Activated CD8-positive, alpha-beta memory T cell treated with anti-CD3 and anti-CD28 coated beads for 36 hours (primary cell): ENCODE measurements at regions not wholly inside any gene's neighbourhood (a gene's known extent, or its start where the extent isn't known, plus 50 kb on each side); places are given as distances from the start of the nearest gene placed in this dataset.

Experiments used
- CTCF ChIA-PET: fragments of 350-600 bp; sonication (Branson Sonifier 250); formaldehyde crosslinking; loops from one replicate; lab custom pipeline; 2021; ENCODE audit warnings: antibody characterized with exemption; lab: Charles Lee
- POLR2A ChIA-PET: fragments of 350-600 bp; sonication (Branson Sonifier 250); formaldehyde crosslinking; loops from one replicate; lab custom pipeline; 2021; ENCODE audit warnings: antibody characterized with exemption; lab: Charles Lee

DNA sequence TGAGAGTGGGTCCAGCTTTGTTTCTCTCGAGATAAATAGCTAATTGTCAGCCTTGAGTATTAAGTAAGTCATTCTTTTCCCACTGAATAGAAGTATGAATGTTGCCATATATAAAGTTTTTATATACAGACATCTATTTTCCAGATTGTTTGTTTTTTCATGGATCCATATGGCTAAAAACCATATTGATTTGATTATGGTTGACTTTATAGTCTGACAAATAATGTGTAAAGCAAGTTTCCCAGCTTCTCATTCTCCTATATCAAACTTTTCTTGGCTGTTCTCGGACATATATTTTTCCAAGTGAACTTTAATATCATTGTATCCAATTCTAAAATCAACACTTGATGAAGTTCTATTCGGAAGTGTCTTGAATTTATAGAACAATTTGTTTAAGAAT lies 352.4 kb upstream of the MEOX2 start:
- CTCF ChIA-PET, result no interaction called here
- POLR2A ChIA-PET, result no interaction called here

- POLR2A ChIA-PET, result no interaction called here
- CTCF ChIA-PET, result no interaction called here
These were observed 348.9 kb upstream of the MEOX2 start for GRCh38 chr7:16035392-16035791.

DNA sequence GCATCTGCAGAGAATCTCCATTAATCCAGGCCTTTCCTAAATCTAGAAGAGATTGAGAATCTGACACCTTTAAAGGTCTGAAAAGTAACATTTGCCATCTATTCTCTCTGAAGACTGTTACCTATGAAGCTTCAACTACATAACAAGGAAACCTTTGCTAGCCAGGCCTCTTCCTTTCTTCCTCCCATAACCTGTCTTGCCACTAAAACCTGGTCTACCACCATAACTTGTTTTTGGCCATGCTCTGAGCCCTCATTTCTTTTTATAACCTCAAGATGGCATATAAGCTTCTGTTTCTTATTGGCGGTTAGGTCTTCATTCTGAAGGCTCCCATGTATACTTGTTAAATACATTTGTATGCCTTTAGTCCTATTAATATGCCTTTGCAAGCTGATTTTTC lies 348.4 kb upstream of the MEOX2 start:
- ChIA-PET CTCF (no interaction called here), POLR2A (no interaction called here)

DNA sequence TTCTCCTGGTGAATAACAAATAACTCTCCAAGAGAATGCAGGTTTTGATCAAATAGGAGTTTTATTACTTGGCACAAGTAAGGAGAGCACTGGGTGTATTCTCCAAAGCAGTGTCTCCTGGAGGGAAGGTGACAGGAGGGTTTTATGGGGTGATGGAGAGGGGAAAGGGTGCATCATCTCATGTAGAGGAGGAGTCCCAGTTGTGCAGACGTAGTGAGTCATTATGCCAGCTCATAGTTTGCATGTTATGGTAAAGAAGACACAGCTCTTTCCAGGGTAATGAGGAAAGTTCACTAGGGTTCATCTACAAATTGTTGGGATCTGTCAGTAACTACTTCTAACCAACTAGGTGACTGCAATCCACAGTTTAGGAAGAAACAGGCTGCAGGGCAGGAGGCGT lies 347.9 kb upstream of the MEOX2 start:
- POLR2A ChIA-PET, result no interaction called here
- CTCF ChIA-PET, result no interaction called here

GRCh38 chr7:16033233-16033632 lies 346.8 kb upstream of the MEOX2 start:
- CTCF ChIA-PET, result no interaction called here
- POLR2A ChIA-PET, result no interaction called here

GRCh38 chr7:16028636-16029035 lies 342.2 kb upstream of the MEOX2 start:
- ChIA-PET CTCF (no interaction called here), POLR2A (no interaction called here)

DNA sequence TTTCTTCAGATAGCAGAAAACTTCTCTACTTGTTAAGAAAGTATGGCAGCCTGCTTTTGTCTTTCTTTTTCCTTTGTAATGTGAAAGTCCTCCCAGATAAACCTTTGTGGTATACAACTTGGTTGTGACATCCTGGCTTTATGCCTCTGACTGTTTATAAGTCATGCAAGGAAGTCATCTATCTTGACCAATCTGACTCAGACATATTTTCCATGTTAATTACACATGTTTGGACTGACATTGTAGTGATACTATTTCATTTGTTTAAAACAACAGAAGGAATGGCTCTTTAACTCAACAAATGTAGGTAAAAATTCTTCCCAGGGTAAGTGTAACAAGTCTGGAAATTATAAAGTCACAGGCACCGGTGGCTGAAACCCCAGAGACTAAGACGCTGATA lies 341.6 kb upstream of the MEOX2 start:
- ChIA-PET POLR2A (no interaction called here), CTCF (no interaction called here)

GRCh38 chr7:16027396-16027795 lies 340.9 kb upstream of the MEOX2 start:
- CTCF ChIA-PET, result interaction anchor here (0.7 kb wide), 1 partner anchor 210 kb away, joined by 5 read pairs; no protein-coding TSS in a partner anchor
- POLR2A ChIA-PET, result no interaction called here

GRCh38 chr7:16026253-16027020 lies 340.0 kb upstream of the MEOX2 start:
- POLR2A ChIA-PET, result no interaction called here
- CTCF ChIA-PET, result no interaction called here

DNA sequence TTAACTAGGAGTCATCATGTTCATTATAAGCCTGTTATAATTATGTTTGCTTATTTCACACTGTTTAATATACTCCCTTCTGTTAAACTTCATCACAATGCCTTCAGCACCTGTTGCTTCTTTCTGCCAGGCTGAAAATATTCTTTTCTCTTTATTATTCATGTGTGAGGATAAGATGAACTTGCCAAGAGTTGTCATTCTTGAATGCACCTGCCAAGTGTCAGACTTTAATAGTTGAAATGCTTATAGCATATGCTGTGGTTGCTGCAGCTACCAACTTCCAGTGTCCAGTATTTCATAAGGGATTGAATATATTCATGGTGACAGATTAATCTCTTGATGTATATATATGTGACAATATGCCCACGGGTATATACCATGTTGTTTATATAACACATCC lies 339.2 kb upstream of the MEOX2 start:
- ChIA-PET POLR2A (no interaction called here), CTCF (no interaction called here)

- ChIA-PET POLR2A (interaction anchor here (0.6 kb wide), 1 partner anchor 20 kb away, joined by 5 read pairs; no protein-coding TSS in a partner anchor), CTCF (no interaction called here)
These were observed 337.0 kb upstream of the MEOX2 start for GRCh38 chr7:16023503-16023902.

DNA sequence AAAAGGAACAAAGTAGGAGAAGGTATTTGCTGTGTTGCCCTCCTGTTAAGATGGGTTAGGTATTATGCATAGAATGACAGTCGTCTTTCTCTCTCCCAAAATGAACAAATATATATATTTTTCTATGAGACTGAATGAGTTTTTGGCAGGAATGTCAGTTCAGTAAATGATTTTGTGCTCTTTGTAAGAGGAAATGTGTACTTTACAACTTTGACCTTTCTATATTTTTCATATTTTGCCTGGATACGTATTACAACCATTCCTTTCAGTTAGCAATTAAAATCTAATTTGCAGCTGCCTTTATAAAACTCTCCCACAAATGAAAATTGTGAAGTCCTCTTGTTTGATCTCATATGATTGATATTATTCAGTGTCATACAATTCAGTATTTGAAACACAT lies 336.6 kb upstream of the MEOX2 start:
- POLR2A ChIA-PET, result no interaction called here

DNA sequence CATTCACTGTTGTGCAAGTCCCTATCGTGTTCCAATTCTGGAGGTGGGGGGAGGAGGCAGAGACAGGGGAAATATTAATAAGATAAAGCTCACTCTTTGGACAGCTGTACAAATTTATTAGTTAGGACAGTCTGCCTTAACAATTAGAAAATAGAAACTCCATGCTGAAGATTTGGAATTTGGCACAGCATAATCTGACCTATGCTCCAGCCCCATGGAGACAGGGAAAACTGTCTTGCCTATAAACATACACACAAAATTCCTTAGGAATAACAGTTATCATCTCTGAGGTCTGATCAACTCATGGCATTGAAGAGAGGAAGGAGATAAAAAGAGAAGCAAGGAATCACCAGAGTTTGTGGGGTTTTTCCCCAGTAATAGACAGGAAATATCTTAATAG lies 335.4 kb upstream of the MEOX2 start:
- CTCF ChIA-PET, result no interaction called here
- POLR2A ChIA-PET, result no interaction called here

More for the DNA sequence above, 336.6 kb upstream of the MEOX2 start:
- CTCF ChIA-PET, result no interaction called here

DNA sequence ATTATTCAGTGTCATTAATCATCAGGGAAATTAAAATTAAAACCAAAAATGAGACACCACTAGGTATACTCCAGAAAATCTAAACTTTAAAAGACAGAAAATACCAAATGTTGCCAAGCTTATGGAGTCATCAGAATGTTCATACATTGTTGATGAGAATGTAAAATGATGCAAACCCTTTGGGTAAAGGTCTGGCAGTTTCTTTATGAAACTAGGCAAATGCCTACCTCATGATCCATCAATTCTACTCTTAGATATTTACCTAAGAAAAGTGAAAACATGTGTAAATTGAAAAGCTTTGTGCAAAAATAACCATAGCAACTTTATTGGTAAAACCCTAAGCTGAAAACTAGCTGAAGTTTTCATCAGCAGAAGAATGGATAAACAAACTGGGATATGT lies 329.5 kb upstream of the MEOX2 start:
- ChIA-PET CTCF (no interaction called here), POLR2A (no interaction called here)

GRCh38 chr7:16014031-16014430 lies 327.5 kb upstream of the MEOX2 start:
- CTCF ChIA-PET, result no interaction called here
- POLR2A ChIA-PET, result no interaction called here

- ChIA-PET POLR2A (no interaction called here), CTCF (no interaction called here)
These were observed 321.4 kb upstream of the MEOX2 start for GRCh38 chr7:16007911-16008310.

DNA sequence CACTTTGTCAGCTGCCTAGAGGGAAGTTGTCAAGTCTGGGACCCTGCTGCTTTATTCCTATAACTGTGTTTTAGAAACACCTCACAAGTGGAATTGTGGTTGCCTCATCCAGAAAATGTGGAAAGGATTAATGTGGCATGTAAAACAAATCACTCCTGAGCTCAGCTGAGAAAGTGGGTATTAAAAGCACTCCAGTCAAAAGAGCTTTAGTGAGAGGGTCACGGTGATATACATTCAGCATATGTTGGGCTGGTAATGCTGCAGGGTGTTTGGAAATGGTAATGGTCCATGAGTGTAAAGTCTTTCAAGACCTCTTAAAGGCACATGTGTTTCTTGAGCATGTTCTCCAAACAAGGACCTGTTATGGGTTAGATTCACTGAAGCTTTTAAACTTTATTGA lies 318.2 kb upstream of the MEOX2 start:
- POLR2A ChIA-PET, result no interaction called here
- CTCF ChIA-PET, result no interaction called here

GRCh38 chr7:16001477-16001876 lies 315.0 kb upstream of the MEOX2 start:
- ChIA-PET POLR2A (no interaction called here), CTCF (no interaction called here)

DNA sequence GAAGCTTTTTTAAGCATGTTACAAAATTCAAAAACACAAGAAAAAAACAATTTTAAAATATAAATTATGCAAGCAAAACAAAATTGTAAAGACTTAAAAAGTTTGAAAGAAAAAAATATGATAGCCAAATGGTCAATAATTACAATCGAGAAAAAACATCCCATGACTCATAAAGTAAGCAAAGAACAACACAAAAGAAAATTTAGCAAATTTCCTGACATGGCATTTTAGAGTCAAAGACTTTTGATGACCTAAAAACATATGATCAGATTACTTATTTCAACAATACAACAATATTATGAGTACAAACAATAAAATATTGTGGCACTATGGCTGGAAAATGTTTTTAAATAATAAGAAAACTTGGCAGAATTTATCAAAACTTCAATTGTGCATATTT lies 312.1 kb upstream of the MEOX2 start:
- ChIA-PET POLR2A (no interaction called here), CTCF (no interaction called here)

- CTCF ChIA-PET, result no interaction called here
These were observed 308.5 kb upstream of the MEOX2 start for GRCh38 chr7:15995027-15995426.

GRCh38 chr7:15989194-15989593 lies 302.7 kb upstream of the MEOX2 start:
- POLR2A ChIA-PET, result no interaction called here
- CTCF ChIA-PET, result no interaction called here

More at GRCh38 chr7:15995027-15995426, 308.5 kb upstream of the MEOX2 start:
- POLR2A ChIA-PET, result no interaction called here
